ENCODE measurements at regions not wholly inside any gene's neighbourhood (a gene's known extent, or its start where the extent isn't known, plus 50 kb on each side); places are given as distances from the start of the nearest gene placed in this dataset.
"Not testable (repeated sequence)": the region's sequence is repeated elsewhere in the genome, so short reads cannot be mapped to it uniquely, and the experiment has no call there.

DNA sequence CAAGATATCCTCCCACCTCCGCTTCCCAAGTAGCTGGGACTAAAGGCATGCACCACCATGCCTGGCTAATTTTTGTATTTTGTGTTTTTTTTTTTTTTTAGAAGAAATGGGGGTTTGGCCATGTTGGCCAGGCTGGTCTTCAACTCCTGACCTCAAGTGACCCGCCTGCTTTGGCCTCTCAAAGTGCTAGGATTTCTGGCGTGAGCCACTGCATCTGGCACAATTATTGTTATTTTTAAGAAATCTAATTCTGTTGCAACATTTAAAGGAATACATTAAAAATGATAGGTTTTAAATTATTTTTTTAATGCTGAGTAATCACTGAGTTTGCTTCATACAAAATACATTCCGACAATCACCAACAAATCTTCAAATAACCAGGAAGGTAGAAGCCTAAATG is 178.1 kb upstream of the SEMA3E start:
- DNase-seq (ENCODE audit: low spot score) = no peak

DNA sequence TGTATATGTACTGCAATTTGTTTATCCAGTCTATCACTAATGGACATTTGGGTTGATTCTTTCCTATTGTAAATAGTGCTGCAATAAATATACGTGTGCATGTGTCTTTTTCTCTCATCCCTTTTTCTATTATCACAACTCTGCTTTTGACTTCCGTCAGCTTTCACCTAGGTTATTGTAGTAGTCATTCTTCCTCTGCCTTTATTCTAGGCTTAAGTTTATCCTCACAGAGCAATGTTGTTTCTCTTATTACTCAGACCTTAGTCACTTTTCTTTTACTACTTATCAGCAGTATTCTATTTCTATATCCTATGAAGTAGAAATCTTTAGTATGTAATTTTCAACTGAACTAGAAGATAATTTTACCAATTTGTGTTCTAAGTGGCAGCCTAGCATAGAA is 175.3 kb upstream of the SEMA3E start:
- no peak for DNase-seq (ENCODE audit: low spot score)

DNA sequence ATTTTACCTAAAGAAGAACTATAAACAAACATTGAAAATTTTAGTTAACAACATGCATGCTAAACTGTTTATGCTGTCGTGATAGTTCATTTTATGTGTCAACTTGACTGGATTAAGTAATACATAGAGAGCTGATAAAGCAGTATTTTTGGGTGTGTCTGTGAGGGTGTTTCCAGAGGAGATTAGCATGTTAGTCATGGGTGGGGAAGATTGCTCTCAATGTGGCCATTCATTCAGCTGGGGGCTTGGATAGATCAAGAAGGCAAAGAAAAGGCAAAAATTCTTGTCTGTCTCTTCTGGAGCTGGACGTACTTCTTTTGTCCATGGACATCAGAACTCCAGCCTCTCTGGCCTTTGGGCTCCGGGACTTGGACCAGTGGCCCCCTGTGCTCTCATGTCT is 172.9 kb upstream of the SEMA3E start:
- peak; percentile 37 for DNase-seq (ENCODE audit: low spot score)

DNA sequence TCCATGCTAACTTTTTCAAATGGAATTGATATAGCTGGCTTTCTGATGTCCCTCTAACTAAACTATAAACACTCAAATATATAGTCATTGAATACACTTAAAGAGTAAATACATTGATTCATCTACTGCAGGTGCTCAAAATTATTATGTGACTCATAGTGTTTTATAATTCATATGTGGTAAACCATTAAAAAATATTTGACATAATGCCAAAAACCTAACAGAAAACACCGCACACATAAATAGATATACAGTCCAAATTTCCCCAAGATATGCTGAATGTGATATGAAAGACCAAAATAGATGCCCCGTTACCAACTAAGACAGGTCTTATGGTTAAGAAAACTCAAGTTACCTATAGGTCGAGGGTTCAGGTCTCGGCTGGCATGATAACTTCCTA is 171.7 kb upstream of the SEMA3E start:
- DNase-seq (ENCODE audit: low spot score) = no peak

DNA sequence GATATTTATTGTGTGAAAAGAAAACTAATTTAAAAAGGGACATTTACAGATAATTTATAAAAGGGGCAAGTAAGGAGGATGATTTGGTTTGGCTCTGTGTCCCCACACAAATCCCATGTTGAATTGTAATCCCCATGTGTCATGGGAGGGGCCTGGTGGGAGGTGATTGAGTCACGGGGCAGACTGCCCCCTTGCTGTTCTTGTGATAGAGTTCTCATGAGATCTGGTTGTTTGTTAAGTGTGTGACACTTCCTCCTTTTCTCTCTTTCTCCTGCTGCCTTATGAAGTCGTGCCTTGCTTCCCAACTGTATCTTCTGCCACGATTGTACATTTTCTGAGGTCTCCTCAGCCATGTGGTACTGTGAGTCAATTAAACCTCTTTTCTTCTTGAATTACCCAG is 171.0 kb upstream of the SEMA3E start:
- DNase-seq (ENCODE audit: low spot score) = no peak

DNA sequence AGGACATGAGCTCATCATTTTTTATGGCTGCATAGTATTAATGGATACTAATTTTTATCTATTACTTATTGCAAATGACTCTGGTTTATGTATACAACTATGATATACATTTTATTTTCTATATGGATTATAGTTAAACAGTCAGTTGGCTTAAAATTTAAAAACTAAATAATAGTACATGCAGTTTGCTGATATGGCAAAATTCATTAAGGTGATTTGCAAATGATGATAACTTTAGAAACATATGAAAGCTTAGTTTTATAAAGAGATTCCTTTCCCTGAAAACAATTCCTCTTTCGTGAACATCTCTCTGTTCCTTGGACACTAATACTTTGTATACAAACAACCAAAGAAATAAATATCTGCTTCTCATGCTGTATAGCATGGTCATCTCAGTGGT is 165.5 kb upstream of the SEMA3E start:
- DNase-seq (ENCODE audit: low spot score) = no peak

DNA sequence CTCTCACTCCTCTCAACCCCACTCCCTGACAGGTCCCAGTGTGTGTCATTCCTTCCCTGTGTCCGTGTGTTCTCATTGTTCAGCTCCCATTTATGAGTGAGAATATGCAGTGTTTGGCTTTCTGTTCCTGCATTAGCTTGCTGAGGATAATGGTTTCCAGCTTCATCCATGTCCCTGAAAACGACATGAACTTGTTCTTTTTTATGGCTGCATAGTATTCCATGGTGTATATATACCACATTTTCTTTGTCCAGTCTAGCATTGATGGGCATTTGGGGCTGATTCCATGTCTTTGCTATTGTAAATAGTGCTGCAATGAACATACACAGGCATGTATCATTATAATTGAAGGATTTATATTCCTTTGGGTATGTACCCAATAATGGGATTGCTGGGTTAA is 163.6 kb upstream of the SEMA3E start:
- DNase-seq (ENCODE audit: low spot score) = not testable (repeated sequence)

DNA sequence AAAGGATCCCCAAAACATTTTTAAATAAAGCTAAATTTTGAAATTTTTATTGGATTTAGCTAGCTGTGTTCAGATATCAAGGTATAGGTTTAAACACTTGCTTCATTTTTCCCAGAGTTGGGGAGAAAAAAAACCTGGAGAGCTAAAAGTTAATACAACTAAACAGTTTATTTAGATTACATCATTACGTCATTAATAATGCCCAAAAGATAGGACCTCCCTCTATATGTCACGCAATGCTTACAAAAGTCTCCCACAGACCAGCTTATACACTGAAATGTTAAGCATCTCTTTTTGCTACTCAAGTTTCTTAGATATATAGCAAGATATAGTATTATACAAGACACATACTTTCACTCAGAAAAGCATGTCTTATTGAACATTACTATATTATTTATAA is 160.0 kb upstream of the SEMA3E start:
- no peak for DNase-seq (ENCODE audit: low spot score)

DNA sequence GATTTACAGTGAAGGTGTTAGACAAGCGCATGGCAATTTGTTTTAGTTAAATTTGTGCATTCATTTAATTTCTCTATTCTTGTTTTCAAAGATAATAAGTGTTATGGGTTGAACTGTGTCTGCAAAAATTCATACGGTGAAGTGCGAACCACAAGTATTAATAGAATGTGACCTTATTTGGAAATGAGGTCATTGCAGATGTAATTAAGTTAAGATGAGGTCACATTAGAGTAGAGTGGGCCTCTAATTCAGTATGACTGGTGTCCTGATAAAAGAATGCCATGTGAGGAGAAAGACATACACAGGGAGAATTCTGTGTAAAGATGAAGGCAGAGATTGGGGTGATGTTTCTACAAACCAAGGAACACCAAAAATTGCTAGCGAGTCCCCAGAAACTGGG is 158.8 kb upstream of the SEMA3E start:
- no peak for DNase-seq (ENCODE audit: low spot score)

DNA sequence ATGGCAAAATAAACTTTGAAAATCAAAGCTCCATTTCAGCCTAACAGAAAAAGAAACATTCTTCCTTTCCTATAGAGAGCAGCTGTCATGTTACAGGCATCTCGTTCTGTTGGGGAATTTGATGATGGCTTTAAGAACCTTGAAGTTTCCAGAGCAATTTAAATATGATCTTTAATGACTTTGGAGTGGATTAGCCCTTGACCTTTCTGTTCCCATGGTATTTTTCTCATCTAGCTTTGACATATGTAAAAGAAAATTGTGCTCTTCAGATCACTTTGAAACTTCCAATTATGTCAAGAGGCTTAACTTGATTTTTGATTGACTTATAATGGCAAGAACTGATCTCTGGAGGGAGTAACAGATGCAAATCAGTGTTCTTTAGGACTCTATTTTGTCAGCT is 157.6 kb upstream of the SEMA3E start:
- no peak for DNase-seq (ENCODE audit: low spot score)

DNA sequence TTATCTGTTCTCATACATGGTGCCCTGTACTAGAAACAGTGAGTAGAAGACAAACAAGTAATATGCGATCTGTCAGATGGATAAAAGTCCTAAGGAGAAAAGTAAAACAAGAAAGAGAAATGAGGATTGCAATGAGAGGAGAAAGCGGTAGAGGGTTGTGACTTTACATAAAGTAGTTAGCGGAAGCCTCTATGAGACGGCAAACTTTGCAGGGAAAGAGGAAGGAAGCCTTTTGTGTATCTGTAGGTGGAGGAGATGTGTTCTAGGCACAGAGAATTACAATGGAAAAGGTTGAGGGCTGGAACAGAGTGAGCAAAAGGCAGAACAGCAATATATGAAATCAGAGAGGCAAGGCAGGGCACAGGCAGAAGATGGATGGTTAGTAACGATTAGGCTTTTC is 150.4 kb upstream of the SEMA3E start:
- no peak for DNase-seq (ENCODE audit: low spot score)

DNA sequence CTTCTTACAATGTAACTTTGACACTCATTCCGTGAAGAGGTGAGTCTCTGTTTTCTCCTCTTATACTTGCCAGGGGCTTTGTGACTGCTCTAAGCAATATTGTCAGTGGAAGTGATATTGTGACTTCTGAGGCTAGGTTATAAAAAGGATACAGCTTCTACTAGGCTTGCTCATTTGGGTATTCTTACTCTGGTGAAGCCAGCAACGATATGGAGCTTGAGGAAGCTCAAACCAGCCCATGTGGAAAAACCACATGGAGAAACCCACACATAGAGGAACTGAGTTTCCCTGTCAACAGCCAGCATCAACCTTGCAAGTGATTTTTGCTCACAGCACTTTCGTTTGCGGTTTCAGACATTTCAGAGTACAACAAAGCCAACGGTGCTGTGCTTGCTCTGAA is 149.6 kb upstream of the SEMA3E start:
- DNase-seq (ENCODE audit: low spot score) = no peak

DNA sequence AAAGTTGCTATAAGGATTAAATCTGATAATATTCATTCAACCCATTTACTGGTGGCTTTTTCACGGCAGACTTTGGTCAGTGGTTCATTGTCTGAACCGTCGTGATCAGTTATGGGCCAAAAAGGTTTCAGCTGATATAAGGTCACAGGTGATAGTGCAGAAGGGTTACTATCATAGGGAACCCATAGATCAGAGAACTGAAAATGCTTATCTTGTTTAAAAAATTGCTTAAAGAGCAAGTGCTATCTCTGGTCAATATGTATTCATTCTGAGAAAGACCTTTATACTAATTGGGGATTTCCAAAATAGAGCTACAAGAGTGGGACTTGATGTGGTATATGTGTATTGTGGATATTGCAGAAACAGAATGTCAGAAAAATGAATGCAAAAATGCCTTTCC is 147.8 kb upstream of the SEMA3E start:
- DNase-seq (ENCODE audit: low spot score) = no peak

DNA sequence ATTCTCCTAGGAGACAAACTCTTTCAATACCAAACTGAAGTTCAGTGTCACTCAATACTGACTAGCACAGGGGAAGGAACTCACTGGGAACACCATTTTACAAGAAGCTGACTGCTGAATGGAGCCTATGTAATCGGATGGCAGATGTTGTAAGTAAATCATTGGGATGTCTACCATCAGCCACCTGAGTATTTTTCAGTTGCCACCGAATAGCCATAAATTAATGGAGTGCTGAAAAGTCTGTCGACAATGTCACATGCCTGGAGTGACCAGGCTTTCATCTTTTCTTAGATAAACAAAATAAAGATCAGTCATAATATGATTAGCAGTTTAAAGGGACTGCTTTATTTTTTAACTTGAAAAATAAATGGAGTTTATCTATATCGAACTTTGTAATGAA is 145.9 kb upstream of the SEMA3E start:
- DNase-seq (ENCODE audit: low spot score) = no peak

DNA sequence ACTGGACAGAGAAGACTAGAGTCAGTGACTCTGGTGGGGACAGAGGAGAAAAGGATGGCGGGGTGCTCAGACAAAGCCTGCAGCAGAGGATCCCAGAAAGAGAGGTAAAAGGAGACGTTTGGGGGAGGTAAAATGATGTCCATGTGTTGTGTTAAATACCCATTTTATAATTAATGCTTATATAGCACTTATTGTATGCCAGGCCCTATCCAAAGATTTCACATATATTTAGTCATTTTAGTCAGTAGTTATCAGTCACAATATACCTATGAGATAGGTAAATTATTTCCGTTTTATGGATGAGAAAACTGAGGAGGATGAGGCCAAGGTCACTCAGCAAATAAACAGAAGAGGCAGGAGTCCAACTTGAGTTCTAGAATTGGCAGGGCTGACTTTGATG is 144.6 kb upstream of the SEMA3E start:
- DNase-seq (ENCODE audit: low spot score) = no peak

DNA sequence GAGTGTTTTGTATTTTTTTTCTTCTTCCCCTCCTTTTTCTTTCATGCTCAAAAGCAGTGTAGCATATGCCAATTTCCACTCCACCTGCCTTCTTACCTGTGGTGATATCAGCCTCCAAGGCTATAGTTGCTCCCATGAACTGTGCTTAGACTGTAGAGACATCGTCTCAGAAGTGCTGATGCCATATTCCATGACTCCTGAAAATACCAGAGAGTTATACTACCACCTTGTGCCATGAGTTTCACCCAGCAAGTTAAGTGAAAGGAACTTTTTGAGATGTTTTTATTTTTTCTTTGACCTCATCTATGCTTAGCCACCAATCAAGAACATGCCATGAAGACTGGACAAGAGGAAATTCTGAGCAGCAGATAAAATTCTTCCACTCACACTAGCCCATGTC is 142.8 kb upstream of the SEMA3E start:
- DNase-seq (ENCODE audit: low spot score) = no peak

DNA sequence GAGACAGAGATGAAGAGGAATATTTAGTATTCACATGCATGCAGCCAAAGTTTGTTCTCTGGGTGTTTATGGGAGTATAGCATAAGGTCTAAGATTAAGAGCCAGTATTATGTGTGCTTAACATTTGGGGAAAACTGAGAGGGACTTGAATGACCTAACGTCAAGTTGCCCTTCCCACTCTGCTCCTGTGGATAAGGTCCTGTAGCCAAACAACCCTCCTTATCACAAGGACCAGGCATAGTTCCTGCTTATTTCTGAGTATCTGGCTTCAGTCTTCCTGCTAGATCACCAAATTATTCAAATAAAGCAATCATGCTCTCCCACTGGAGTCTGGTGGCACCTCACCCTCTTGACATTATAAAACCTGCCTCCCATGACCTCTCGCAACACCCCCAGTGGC is 137.9 kb upstream of the SEMA3E start:
- DNase-seq (ENCODE audit: low spot score) = peak; percentile 29

DNA sequence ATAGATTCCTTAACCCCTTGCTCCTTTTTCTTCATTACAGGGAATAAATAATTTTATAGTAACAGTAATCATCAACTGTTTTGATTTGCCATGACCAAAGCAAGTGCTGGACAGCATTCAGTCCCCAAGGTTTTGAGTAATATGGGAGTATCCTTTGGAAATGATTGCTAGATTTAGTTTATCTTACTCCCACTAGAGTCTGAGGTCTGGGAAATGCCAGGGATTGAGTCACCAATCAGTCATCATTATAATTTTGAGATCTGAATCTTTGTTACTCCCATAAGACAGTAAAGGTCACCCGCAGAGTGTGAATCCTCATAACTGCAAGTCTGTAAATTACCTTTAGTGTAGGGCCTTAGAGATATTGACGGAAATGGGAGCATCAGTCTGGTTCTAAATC is 133.7 kb upstream of the SEMA3E start:
- DNase-seq (ENCODE audit: low spot score) = no peak

DNA sequence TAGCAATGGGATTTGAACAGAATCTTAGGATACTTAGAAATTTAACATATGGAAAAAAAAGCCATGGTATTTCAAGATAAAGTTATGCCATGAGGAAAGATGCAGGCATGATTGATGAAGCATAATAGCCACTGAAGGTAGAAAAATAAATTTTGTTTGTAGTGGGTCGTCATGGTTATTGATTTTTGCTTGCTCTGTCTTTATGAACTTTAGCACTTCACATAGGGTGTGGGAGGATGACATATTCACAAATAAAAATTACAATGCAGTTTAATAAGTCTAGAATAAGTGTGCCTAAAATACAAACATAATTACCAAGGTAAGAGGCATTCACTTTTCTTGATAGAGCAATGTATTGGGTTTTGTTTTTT is 129.1 kb upstream of the SEMA3E start:
- DNase-seq (ENCODE audit: low spot score) = no peak

DNA sequence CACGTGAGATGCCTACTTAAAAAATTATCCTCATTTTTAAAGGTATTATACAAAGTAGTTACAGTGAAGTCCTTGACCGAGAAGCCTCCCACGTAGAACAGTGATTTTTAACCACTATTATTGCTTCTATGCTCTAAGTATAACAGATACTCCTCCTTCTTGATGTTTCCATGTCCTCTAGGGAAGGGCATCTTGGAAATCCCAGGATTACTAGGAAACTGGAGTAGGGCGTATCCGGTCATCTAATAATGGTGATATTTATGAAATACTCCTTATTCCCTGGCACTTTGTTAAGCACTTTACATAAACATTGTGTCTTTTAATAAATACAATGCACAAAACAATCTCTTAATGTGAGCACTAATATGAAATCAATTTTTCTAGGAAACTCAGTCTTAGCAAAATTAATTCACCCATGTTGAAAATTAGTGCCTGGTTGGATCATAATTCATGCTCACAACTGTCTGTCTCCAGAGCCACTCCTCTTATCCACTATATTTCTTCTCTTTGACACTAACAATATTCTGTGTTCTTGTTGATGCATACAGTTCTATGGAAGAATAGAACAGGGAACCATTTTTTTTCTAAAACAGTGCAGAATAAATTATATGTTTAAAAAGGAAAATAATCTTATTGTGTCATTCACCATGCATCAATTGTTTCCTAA is 128.6 kb upstream of the SEMA3E start:
- no peak for DNase-seq (ENCODE audit: low spot score)

DNA sequence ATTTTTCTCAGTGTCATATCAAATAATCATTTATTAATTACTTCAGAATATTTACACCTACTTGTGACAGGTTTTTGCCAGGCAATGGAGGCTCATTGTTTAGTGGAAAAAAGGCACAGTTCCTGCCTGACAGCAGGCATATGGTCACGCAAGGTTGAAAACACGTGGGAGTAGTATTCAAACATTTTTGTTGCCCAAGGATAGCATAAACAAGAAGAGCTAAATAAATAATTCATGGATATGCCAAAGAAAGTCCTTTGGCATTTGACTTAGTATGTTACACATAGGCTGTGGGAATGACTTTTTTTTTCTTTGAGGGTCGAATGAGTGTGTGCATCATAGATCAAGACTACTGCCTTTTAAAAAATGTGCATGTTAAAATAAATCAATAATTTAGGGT is 120.5 kb upstream of the SEMA3E start:
- DNase-seq (ENCODE audit: low spot score) = no peak

DNA sequence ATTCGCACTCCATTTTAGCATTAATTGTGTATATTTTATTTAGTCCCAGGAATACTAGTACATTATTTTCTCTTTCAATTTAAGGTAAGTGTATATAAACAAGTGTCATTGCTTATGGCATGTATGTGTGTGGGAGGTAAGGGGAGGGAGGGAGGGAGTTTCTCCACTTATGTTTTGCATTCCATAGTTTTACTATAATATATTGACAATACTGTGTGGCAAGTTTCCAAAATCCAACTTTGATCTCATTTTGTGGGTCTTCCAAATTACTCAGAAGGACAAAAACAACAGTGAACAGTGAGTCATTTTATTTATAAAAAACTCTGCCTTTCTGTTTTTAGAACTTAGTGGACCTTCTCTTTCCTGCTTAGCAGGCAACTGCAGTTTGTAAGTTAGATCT is 102.3 kb upstream of the SEMA3E start:
- DNase-seq (ENCODE audit: low spot score) = no peak

DNA sequence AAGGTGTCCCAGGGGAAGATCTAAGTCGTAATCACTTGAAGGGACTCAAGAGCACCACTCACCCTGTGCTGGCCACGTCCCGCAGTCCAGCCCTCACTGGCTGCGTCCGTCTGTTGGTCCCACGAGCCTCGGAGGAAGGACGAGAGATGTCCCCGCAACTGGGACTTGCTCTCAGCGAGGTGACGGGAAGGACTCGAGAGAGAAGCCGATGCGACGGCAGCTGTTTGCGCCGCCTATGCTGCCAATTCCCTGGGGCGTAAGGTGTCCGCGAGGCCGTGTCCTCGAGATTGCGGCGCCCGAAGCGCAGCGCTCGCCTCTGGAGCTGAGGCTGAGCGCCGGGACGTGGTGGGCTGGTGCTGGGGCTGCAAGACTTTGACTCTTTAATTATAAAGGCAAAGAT is 100.6 kb upstream of the SEMA3E start:
- DNase-seq (ENCODE audit: low spot score) = no peak

DNA sequence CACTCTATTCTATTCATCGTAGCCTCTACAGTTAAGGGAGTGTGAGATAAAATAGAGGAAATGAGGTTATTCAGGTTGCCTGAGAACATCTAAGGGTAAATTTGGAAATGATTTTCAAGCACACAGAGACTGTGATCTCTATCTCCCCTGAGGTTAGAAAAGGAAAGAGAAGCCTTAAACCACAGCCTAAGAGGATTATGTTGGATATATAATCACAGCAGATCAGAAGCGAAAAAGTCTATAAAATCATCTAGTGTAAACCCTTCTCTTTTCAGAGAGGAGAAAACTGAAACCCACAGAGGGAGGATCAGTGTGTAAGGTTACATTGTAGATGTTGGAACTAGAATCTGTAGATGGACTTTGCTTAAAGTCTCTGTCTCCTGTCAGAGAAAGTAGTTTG is 90.6 kb upstream of the SEMA3E start:
- no peak for DNase-seq (ENCODE audit: low spot score)

DNA sequence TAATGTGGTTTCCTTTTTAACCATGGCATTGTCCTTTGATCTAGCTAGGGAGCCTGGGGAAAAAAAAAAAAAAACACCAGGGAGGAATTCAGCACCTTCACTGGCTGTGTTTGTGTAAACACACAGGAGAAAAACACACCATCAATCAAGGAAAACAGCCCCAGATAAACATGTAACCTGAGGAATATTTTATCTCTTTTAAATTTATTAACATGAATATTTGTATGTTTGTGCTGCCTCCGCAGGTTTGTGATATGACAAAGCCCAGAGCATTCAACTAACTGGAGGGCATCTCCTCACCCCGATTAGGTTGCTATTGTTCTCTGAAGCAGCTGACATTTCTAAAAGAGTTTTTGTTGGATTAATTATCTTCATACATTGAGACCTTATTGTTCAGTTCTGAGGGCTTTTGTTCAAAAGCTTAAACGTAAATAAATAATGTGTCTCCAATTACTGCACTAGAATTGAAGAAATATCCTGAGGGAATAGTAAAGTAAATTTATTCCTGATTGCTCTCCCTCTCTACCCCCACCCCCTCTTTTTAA is 89.4 kb upstream of the SEMA3E start:
- no peak for DNase-seq (ENCODE audit: low spot score)
